Smooth muscle cell (in vitro differentiated cells): ENCODE measurements at regions not wholly inside any gene's neighbourhood (a gene's known extent, or its start where the extent isn't known, plus 50 kb on each side); places are given as distances from the start of the nearest gene placed in this dataset.

Experiments used
- DNase-seq: peaks from one replicate; lab custom pipeline; 2025; ENCODE audit not compliant: unreplicated experiment; lab: John Stamatoyannopoulos, UW
- H2AFZ ChIP-seq: fragments of 200-600 bp; sonication (generic); 2 replicates; pipeline ENCODE4 v1.6.0; 2016; ENCODE audit warnings: antibody characterized with exemption, low read depth, mild to moderate bottlenecking
- H3F3A ChIP-seq: fragments of 200-600 bp; sonication (generic); 2 replicates; pipeline ENCODE4 v1.6.0; 2017; ENCODE audit warnings: antibody characterized with exemption, low read depth
- H3K27ac ChIP-seq: fragments of 200-600 bp; sonication (generic); 2 replicates; pipeline ENCODE4 v1.5.1; 2016; ENCODE audit warnings: low read depth, mild to moderate bottlenecking
- H3K27me3 ChIP-seq: fragments of 200-600 bp; sonication (generic); 2 replicates; pipeline ENCODE4 v1.6.1; 2016; ENCODE audit warnings: low read depth, mild to moderate bottlenecking
- H3K36me3 ChIP-seq: fragments of 200-600 bp; sonication (generic); 2 replicates; pipeline ENCODE4 v1.5.1; 2016; ENCODE audit warnings: low read depth
- H3K4me1 ChIP-seq: fragments of 200-600 bp; sonication (generic); 2 replicates; pipeline ENCODE4 v1.5.1; 2016; ENCODE audit warnings: low read depth
- H3K4me2 ChIP-seq: fragments of 200-600 bp; sonication (generic); 2 replicates; pipeline ENCODE4 v1.6.0; 2016; ENCODE audit warnings: mild to moderate bottlenecking
- H3K4me3 ChIP-seq: fragments of 200-600 bp; sonication (generic); 2 replicates; pipeline ENCODE4 v1.5.1; 2016; ENCODE audit warnings: mild to moderate bottlenecking
- H3K79me2 ChIP-seq: fragments of 200-600 bp; sonication (generic); 2 replicates; pipeline ENCODE4 v1.6.0; 2016; ENCODE audit warnings: low read depth, mild to moderate bottlenecking
- H3K9ac ChIP-seq: fragments of 200-600 bp; sonication (generic); 2 replicates; pipeline ENCODE4 v1.6.0; 2016; ENCODE audit warnings: low read depth
- H3K9me3 ChIP-seq: fragments of 200-600 bp; sonication (generic); replicated peaks from 2 replicates; pipeline ENCODE4 v1.5.1; 2016; ENCODE audit warnings: low read depth
- H4K20me1 ChIP-seq: fragments of 200-600 bp; sonication (generic); 2 replicates; pipeline ENCODE4 v1.6.0; 2016; ENCODE audit warnings: low read depth
- CTCF ChIP-seq: fragments of 200-600 bp; sonication (generic); IDR thresholded peaks from 2 replicates; pipeline ENCODE4 v1.5.1; 2017; ENCODE audit warnings: borderline replicate concordance, mild to moderate bottlenecking, antibody characterized with exemption; ENCODE audit not compliant: insufficient read depth, poor library complexity, severe bottlenecking
- WGBS: methylation state at CpG from one replicate; pipeline ENCODE4 v1.1.7; 2016; ENCODE audit warnings: low lambda C conversion rate; 5-methylcytosine and 5-hydroxymethylcytosine counted together

GRCh38 chr1:170856455-170856854 lies 78.9 kb upstream of the MROH9 start:
- H3K27me3 ChIP-seq, result peaks cover 26% of the 10 kb centered on the region
- H3K9me3 ChIP-seq, result no peaks in the 10 kb centered on the region
- H3K4me2 ChIP-seq, result no peak overlapping the region
- DNase-seq, result no peak
- no peaks in the 10 kb centered on the region for H3K4me1 ChIP-seq
- no peaks in the 10 kb centered on the region for H3K79me2 ChIP-seq
- no peak overlapping the region for H3K9ac ChIP-seq
- no peak overlapping the region for H2AFZ ChIP-seq
- H4K20me1 ChIP-seq, result no peaks in the 10 kb centered on the region
- no peak overlapping the region for H3K4me3 ChIP-seq
- H3F3A ChIP-seq, result no peaks in the 10 kb centered on the region
- no peak for TF ChIP-seq CTCF
- 84% methylated on average over 4 of the region's 4 CpGs for WGBS
- H3K27ac ChIP-seq, result no peak overlapping the region
- H3K36me3 ChIP-seq, result no peaks in the 10 kb centered on the region

- TF ChIP-seq CTCF, result no peak
- Histone ChIP-seq H3K36me3 (no peaks in the 10 kb centered on the region), H3K79me2 (no peaks in the 10 kb centered on the region), H3K4me1 (no peaks in the 10 kb centered on the region), H3K27me3 (peaks cover 16% of the 10 kb centered on the region), H3K4me2 (no peak overlapping the region), H4K20me1 (no peaks in the 10 kb centered on the region), H3K27ac (no peak overlapping the region), H2AFZ (no peak overlapping the region), H3K4me3 (no peak overlapping the region), H3F3A (no peaks in the 10 kb centered on the region), H3K9me3 (no peaks in the 10 kb centered on the region), H3K9ac (no peak overlapping the region)
- DNase-seq, result no peak
These were observed 77.4 kb upstream of the MROH9 start for GRCh38 chr1:170857955-170858354.

- no peaks in the 10 kb centered on the region for H3K79me2 ChIP-seq
- H3K9ac ChIP-seq, result no peak overlapping the region
- no peak overlapping the region for H3K4me3 ChIP-seq
- H3K9me3 ChIP-seq, result no peaks in the 10 kb centered on the region
- H3K4me2 ChIP-seq, result no peak overlapping the region
- H3F3A ChIP-seq, result no peaks in the 10 kb centered on the region
- no peaks in the 10 kb centered on the region for H3K4me1 ChIP-seq
- WGBS, result 86% methylated on average over 1 of the region's 1 CpG
- H2AFZ ChIP-seq, result no peak overlapping the region
- TF ChIP-seq CTCF, result no peak
- no peaks in the 10 kb centered on the region for H4K20me1 ChIP-seq
- H3K27me3 ChIP-seq, result no peaks in the 10 kb centered on the region
- H3K36me3 ChIP-seq, result no peaks in the 10 kb centered on the region
- no peak for DNase-seq
- H3K27ac ChIP-seq, result no peak overlapping the region
These were observed 71.7 kb upstream of the MROH9 start for GRCh38 chr1:170863621-170864020.

GRCh38 chr1:170864238-170864637 lies 71.1 kb upstream of the MROH9 start:
- no peaks in the 10 kb centered on the region for H3K9me3 ChIP-seq
- WGBS, result 84% methylated on average over 3 of the region's 3 CpGs
- H3K27me3 ChIP-seq, result no peaks in the 10 kb centered on the region
- H4K20me1 ChIP-seq, result no peaks in the 10 kb centered on the region
- no peaks in the 10 kb centered on the region for H3K4me1 ChIP-seq
- DNase-seq, result no peak
- no peaks in the 10 kb centered on the region for H3F3A ChIP-seq
- H3K9ac ChIP-seq, result no peak overlapping the region
- H2AFZ ChIP-seq, result no peak overlapping the region
- H3K79me2 ChIP-seq, result no peaks in the 10 kb centered on the region
- no peak for TF ChIP-seq CTCF
- no peak overlapping the region for H3K4me3 ChIP-seq
- H3K36me3 ChIP-seq, result no peaks in the 10 kb centered on the region
- H3K4me2 ChIP-seq, result no peak overlapping the region
- no peak overlapping the region for H3K27ac ChIP-seq
